MV-4-11 (cell line): ENCODE measurements at regions not wholly inside any gene's neighbourhood (a gene's known extent, or its start where the extent isn't known, plus 50 kb on each side); places are given as distances from the start of the nearest gene placed in this dataset.

Source experiments
- DNase-seq: peaks from one replicate; lab custom pipeline; 2025; lab: John Stamatoyannopoulos, UW

- no peak for DNase-seq
These were observed 765.0 kb downstream of the IGSF11 start for GRCh38 chr3:118269537-118270125.

- peak; percentile 78 for DNase-seq
These were observed 761.7 kb downstream of the IGSF11 start for GRCh38 chr3:118272991-118273390.

- DNase-seq, result no peak
These were observed 756.8 kb downstream of the IGSF11 start for GRCh38 chr3:118277814-118278213.

- DNase-seq, result no peak
These were observed 741.8 kb downstream of the IGSF11 start for GRCh38 chr3:118292841-118293240.

GRCh38 chr3:118298133-118298532 is 736.5 kb downstream of the IGSF11 start:
- DNase-seq, result no peak

- DNase-seq, result no peak
These were observed 730.1 kb downstream of the IGSF11 start for GRCh38 chr3:118304557-118304956.

GRCh38 chr3:118332699-118333098 is 701.9 kb downstream of the IGSF11 start:
- DNase-seq, result no peak

GRCh38 chr3:118337649-118338048 is 697.0 kb downstream of the IGSF11 start:
- DNase-seq, result no peak

- no peak for DNase-seq
These were observed 687.1 kb downstream of the IGSF11 start for GRCh38 chr3:118347396-118348168.

GRCh38 chr3:118348169-118348557 is 686.5 kb downstream of the IGSF11 start:
- DNase-seq, result no peak

- no peak for DNase-seq
These were observed 680.1 kb downstream of the IGSF11 start for GRCh38 chr3:118354556-118354955.

- DNase-seq, result no peak
These were observed 664.7 kb downstream of the IGSF11 start for GRCh38 chr3:118369892-118370491.

- DNase-seq, result no peak
These were observed 654.1 kb downstream of the IGSF11 start for GRCh38 chr3:118380576-118380975.

- no peak for DNase-seq
These were observed 638.2 kb downstream of the IGSF11 start for GRCh38 chr3:118396491-118396890.

- no peak for DNase-seq
These were observed 634.6 kb downstream of the IGSF11 start for GRCh38 chr3:118400086-118400485.

GRCh38 chr3:118400886-118401285 is 633.8 kb downstream of the IGSF11 start:
- DNase-seq, result no peak

- no peak for DNase-seq
These were observed 632.8 kb downstream of the IGSF11 start for GRCh38 chr3:118401887-118402286.

GRCh38 chr3:118402971-118403370 is 631.7 kb downstream of the IGSF11 start:
- no peak for DNase-seq

GRCh38 chr3:118406562-118406961 is 628.1 kb downstream of the IGSF11 start:
- no peak for DNase-seq

GRCh38 chr3:118408431-118408830 is 626.2 kb downstream of the IGSF11 start:
- DNase-seq, result no peak

- no peak for DNase-seq
These were observed 622.1 kb downstream of the IGSF11 start for GRCh38 chr3:118412503-118412902.

GRCh38 chr3:118425272-118425837 is 609.3 kb downstream of the IGSF11 start:
- no peak for DNase-seq

GRCh38 chr3:118433825-118434224 is 600.8 kb downstream of the IGSF11 start:
- no peak for DNase-seq
